Dedifferentiated amniotic fluid mesenchymal stem cell (primary cell): ENCODE measurements at regions not wholly inside any gene's neighbourhood (a gene's known extent, or its start where the extent isn't known, plus 50 kb on each side); places are given as distances from the start of the nearest gene placed in this dataset.

Experiments used
- DNase-seq: peaks from one replicate; pipeline ENCODE4 v3.0.0-alpha.2; 2016; ENCODE audit errors: extremely low spot score

DNA sequence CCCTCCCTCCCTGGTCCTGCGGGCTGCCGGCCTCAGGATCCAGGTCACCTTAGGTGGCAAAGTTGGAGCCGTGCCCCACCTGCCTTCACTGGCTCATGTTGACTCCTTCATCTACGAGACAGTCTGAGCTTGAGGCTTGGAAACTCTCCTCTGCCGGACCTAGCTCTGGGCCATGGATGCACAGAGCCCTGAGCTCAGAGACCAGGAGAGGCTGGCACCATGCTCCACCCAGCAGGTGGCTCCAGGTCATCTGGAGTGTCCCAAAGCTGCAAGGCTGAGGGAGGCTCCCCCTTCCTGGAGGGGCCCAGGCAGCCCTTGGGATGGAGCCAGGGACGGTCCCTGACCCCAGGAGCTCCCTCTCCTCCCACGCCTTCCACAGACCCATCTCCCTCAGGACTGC is 81.3 kb downstream of the PDGFA start:
- DNase-seq = no peak

DNA sequence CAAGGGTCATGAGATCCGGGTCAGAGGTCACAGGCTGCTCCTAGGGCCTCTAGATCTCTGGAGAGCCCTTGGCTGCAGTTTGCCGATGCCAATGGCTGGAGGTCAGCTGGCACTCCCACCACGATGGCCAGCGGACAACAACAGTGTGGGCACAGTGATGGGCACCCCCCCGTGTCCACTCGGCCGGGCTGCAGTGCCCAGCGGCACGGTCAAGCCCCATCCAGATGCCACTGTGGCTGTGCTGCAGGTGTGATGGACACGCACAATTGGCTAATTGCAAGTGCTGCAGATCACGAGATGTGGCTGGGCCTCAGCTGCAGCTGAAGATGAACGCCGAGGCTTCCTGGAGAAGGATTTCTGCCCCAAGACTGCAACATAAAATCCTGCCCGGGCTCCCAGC is 80.7 kb downstream of the PDGFA start:
- no peak for DNase-seq

DNA sequence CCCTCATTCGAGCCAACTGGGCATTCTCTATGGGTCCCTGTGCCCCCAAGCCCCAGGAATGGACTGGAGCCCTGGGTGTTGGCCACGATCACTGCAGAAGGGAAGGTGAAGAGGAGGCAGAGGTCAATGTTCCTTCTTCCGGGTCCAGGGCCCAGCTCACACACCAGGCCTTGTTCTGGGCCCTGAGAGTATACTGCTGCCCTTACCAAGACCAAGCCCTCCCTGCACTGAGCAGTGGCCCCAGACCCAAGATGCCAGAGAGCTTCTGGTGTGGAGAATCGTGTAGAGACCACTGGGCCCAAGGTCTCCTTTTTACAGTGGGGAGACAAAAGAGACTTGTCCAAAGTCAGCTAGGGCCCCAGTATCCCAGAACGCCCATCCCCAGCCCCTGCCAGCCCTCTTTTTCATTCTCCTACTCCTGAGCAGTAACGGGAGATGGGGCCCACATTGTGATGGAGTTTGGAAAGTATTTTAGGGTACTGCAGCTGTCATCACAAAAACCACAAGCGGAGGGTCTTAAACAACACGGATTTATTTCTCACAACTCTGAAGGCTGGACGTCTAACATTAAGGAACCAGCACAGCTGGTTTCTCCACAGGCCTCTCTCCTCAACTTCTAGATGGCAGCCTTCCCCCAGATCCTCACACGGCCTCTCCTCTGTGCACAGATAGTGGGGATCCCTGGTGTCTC is 79.4 kb downstream of the PDGFA start:
- no peak for DNase-seq

DNA sequence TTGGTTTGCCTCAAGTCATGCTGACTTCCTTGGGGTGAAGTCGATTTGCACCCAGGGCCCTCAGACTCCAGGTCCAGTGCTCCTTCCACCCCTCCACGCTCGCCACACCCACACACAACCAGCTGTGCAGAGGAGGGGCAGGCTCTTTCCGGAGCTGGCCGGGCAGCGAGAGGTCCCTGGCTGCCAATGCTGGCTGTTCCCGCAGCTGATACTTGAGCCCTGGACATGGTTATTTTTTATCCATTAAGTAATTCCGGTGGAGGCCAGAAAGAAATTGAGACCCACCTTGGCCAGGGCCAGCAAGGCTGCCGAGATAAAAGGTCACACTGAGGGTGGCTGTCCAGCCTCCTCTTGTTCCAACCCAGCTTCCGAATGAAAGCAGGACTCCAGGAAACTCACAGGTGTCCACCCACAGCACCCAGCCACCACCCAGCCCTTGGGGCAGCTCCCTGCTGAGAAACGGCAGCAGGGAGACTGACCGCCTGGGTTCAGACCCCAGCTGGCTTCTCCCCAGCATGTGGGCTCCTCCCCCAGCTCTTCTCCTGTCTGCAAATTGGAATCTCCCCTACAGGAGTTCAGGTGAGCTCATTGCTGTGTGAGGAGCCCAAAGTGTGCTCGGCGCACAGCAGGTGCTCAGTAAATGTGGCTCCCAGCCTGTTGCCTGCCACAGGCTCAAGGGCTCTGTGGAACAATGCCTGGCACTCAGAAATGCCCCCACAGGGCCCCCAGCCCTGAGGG is 77.8 kb downstream of the PDGFA start:
- DNase-seq = no peak

DNA sequence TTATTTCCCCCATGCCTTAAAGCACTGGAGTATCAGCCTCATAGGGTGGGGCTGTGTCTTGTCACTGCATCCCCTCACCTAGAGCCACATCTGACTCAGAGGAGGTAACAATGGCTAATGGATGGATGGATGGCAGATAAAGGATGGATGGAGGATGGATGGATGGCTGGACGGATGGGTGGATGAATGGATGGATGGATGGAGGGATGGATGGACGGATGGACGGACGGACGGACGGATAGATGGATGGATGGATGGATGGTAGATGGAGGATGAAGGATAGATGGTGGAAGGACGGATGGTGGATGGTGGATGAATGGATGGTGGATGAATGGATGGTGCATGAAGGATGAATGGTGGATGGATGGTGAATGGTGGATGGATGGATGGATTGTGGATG is 77.2 kb downstream of the PDGFA start:
- DNase-seq = no peak

DNA sequence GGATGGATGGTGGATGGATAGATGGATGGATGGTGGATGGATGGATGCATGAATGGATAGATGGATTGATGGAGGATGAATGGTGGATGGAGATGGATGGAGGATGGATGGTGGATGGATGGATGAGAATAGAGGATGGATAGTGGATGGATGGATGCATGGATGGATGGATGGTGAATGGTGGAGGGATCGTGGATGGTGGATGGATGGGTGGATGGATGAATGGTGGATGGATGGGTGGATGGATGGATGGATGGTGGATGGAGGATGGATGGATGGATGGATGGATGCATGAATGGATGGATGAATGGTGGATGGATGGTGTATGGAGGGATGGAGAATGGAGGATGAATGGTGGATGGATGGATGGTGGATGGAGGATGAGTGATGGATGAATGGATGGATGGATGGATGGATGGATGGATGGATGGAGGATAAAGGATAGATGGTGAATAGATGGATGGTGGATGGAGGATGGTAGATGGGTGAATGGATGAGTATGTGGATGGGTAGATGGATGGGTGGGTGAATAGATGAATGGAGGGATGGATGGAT is 76.3 kb downstream of the PDGFA start:
- no peak for DNase-seq

DNA sequence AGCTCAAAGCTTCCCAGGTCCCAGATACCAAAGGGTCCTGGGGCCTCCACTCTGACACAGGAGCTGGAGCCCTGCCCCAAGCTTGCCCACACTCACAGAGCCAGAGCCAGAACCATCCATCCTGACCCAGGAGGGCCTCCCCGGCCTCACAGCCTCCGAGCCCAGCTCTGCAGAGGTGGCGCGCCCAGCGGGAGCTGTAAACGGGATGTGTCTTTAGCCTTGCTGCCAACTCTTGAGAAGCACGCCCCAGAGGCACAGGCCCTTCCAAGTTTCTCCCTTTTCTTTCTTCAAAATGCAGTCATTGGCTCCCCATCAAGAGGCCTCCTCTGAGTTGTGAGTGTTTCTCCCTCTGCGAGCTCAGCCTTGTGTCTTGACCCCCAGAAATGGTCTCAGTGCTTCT is 75.0 kb downstream of the PDGFA start:
- DNase-seq = no peak

DNA sequence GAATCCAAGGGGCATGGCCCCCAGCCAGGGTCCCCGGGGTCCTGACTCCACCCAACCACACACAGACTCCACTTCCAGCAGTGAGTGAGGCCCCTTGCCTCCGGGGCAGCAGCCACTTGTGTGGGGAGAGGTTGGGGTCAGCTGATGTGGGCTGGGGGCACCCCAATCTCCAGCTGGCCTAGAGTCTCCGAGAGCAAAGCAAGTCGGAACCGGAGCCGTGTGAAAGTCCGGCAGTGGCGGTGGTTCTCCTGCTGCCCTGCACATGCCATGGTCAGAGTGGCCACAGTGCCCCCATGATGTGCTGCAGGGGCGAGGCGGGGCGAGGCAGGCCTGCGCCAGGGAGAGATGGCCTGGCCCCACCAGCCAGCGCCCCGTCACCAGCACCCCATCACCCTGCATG is 74.6 kb downstream of the PDGFA start:
- no peak for DNase-seq

DNA sequence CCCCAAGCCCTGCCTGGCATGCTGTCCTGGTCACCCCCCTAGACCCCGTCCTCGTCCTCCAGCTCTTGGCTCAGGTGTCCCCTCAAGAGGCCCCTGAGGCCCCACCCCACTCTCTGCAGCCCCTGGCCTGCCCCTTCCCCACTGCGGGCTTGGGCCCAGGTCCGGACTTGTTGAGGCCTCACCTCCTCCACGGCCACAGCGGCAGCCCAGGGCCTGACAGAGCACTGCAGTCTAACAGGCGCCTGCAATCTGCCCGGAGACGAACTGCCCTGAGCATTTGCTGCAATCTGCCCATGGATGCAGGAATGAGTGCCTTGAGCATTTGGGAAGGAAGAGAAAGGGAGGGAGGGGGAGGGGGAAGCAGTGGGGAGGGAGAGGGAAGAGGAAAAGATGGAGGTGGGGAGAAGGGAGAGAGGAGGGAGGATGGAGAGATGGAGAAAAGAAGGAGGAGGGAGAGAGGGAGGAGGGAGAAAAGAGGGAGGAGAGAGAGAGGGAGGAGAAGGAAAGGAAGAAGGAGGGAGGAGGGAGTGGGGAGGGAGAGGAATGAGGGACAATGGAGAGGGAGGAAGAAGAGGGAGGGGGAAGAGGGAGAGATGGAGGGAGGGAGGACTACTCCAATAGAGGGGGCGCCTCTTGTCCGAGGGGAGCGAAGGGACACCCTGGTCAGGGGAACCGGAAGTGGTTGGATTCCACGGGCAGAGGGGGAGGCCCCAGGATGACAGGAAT is 73.9 kb downstream of the PDGFA start:
- no peak for DNase-seq

DNA sequence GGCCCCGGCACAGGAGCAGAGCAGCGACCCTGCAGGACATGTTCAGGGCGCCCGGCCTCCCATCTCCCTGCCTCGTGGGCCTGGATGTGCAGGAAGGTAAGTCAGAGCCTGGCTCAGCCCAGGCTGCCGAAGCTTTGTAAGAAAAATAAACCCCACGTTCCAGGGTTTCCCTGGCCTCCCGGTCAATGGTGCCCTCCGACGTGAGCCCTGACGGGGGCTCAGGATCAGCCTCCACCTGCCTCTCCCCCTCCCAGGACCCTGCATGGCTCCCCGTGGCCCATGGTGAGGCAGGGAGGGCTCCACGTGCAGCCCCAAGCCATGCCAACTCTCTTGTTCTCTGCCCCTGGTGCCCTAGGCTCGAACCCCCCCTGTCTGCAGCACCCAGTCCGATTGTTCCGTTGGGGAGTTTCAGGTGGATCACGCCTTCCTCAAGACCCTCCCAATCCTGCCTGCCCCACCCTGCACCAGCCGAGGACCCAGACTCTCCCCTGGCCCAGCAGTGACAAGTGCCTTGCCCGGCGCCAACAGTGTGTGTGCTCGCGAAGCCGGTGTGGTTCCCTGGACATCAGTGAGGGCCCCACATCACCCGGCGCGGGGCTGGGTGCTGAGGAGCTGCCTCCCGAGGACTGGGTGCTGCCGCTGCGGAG is 73.2 kb downstream of the PDGFA start:
- DNase-seq = no peak
